Upper lobe of right lung (tissue), 1 donor: ENCODE measurements at regions not wholly inside any gene's neighbourhood (a gene's known extent, or its start where the extent isn't known, plus 50 kb on each side); places are given as distances from the start of the nearest gene placed in this dataset.

Experiments used
- ATAC-seq: fragments of 200-7000 bp; cut with Tn5 transposase; one replicate; pipeline ENCODE4 v1.9.1; 2020; ENCODE audit warnings: mild to moderate bottlenecking, moderate library complexity
- DNase-seq: peaks from one replicate; pipeline ENCODE4 v3.0.0-alpha.2; 2020
- H3K27ac ChIP-seq: fragments of 200-600 bp; one replicate; pipeline ENCODE4 v1.8.0; 2022
- H3K27me3 ChIP-seq: fragments of 200-600 bp; one replicate; pipeline ENCODE4 v1.8.0; 2022; ENCODE audit warnings: mild to moderate bottlenecking
- H3K36me3 ChIP-seq: fragments of 200-600 bp; one replicate; pipeline ENCODE4 v1.8.0; 2022
- H3K4me1 ChIP-seq: fragments of 200-600 bp; one replicate; pipeline ENCODE4 v1.8.0; 2022
- H3K4me3 ChIP-seq: fragments of 200-600 bp; one replicate; pipeline ENCODE4 v1.8.0; 2022; ENCODE audit warnings: mild to moderate bottlenecking
- H3K9me3 ChIP-seq: fragments of 200-600 bp; one replicate; pipeline ENCODE4 v1.8.0; 2022
- CTCF ChIP-seq: fragments of 200-600 bp; IDR thresholded peaks from one replicate; pipeline ENCODE4 v1.8.0; 2022; ENCODE audit warnings: antibody characterized with exemption
- intact Hi-C: fragments of 100-400 bp; cut with DNase I; formaldehyde crosslinking; loops from one replicate; pipeline ENCODE4 v1.11.0; 2022
- donor health status: DM: no; HTN: yes; CAD: no; lungs with severe emphysema.

GRCh38 chr20:4087923-4088322 is 60.7 kb upstream of the SMOX start:
- peaks cover 17% of the 10 kb centered on the region for H3K4me1 ChIP-seq
- TF ChIP-seq CTCF, result no peak
- ATAC-seq (no peak), DNase-seq (no peak)
- H3K36me3 ChIP-seq, result no peaks in the 10 kb centered on the region
- H3K4me3 ChIP-seq, result no peak overlapping the region
- H3K27ac ChIP-seq, result no peak overlapping the region
- H3K27me3 ChIP-seq, result no peaks in the 10 kb centered on the region
- intact Hi-C loops, result no loop called here
- no peaks in the 10 kb centered on the region for H3K9me3 ChIP-seq

GRCh38 chr20:4086771-4087687 is 61.6 kb upstream of the SMOX start:
- intact Hi-C loops, result no loop called here
- ATAC-seq, result no peak
- Histone ChIP-seq H3K36me3 (no peaks in the 10 kb centered on the region), H3K27ac (no peak overlapping the region), H3K4me1 (peaks cover 25% of the 10 kb centered on the region), H3K9me3 (no peaks in the 10 kb centered on the region), H3K4me3 (no peak overlapping the region), H3K27me3 (no peaks in the 10 kb centered on the region)
- TF ChIP-seq CTCF, result no peak
- DNase-seq, result no peak

GRCh38 chr20:4084721-4085120 is 63.9 kb upstream of the SMOX start:
- no peak for TF ChIP-seq CTCF
- intact Hi-C loops, result no loop called here

GRCh38 chr20:4084096-4084495 is 64.5 kb upstream of the SMOX start:
- Histone ChIP-seq H3K4me3 (no peak overlapping the region), H3K27ac (no peak overlapping the region), H3K9me3 (no peaks in the 10 kb centered on the region), H3K4me1 (peaks cover 29% of the 10 kb centered on the region), H3K27me3 (no peaks in the 10 kb centered on the region), H3K36me3 (no peaks in the 10 kb centered on the region)
- DNase-seq (no peak), ATAC-seq (no peak)
- intact Hi-C loops, result no loop called here
- no peak for TF ChIP-seq CTCF

More at GRCh38 chr20:4084721-4085120, 63.9 kb upstream of the SMOX start:
- no peaks in the 10 kb centered on the region for H3K27me3 ChIP-seq
- H3K9me3 ChIP-seq, result no peaks in the 10 kb centered on the region
- H3K4me1 ChIP-seq, result peaks cover 29% of the 10 kb centered on the region
- DNase-seq (no peak), ATAC-seq (no peak)
- H3K4me3 ChIP-seq, result no peak overlapping the region
- H3K27ac ChIP-seq, result no peak overlapping the region
- no peaks in the 10 kb centered on the region for H3K36me3 ChIP-seq

- Histone ChIP-seq H3K9me3 (no peaks in the 10 kb centered on the region), H3K4me1 (peaks cover 29% of the 10 kb centered on the region), H3K4me3 (no peak overlapping the region), H3K36me3 (no peaks in the 10 kb centered on the region), H3K27me3 (no peaks in the 10 kb centered on the region), H3K27ac (no peak overlapping the region)
- intact Hi-C loops, result no loop called here
- DNase-seq, result no peak
- TF ChIP-seq CTCF, result no peak
- ATAC-seq, result no peak
Observed at GRCh38 chr20:4083098-4083865, 65.3 kb upstream of the SMOX start.
